PC-9 (cell line): ENCODE measurements at regions not wholly inside any gene's neighbourhood (a gene's known extent, or its start where the extent isn't known, plus 50 kb on each side); places are given as distances from the start of the nearest gene placed in this dataset.

Experiments
- BruUV-seq: library from RNA; stranded (reverse); fragments of 400-500 nt; replicated peaks from 2 replicates; lab custom pipeline; 2021; lab: Mats Ljungman, UMichigan
- CTCF ChIA-PET: fragments of 300-600 bp; sonication (Branson Sonifier 250); formaldehyde crosslinking; loops from one replicate; lab custom pipeline; 2022; ENCODE audit warnings: antibody characterized with exemption; lab: Charles Lee
- POLR2A ChIA-PET: fragments of 300-600 bp; sonication (Branson Sonifier 250); formaldehyde crosslinking; loops from one replicate; lab custom pipeline; 2022; ENCODE audit warnings: antibody characterized with exemption; ENCODE audit not compliant: unreplicated experiment; lab: Charles Lee
- DNase-seq, 2 experiments: peaks; one replicate each; pipeline versions ENCODE4 v3.0.0 to v3.0.0-alpha.2; 2015 to 2022; ENCODE audit warnings: mixed read lengths in 1 of 2
- H2AFZ ChIP-seq: fragments of 200-600 bp; sonication (generic); 2 replicates; pipeline ENCODE4 v1.8.1; 2017; ENCODE audit warnings: antibody characterized with exemption
- H3F3A ChIP-seq: fragments of 200-600 bp; sonication (generic); 2 replicates; pipeline ENCODE4 v1.8.1; 2017; ENCODE audit warnings: antibody characterized with exemption, mild to moderate bottlenecking, low read depth; ENCODE audit not compliant: insufficient read depth
- H3K27ac ChIP-seq: fragments of 200-600 bp; sonication (generic); 2 replicates; pipeline ENCODE4 v1.6.1; 2016; ENCODE audit warnings: mixed run types
- H3K27me3 ChIP-seq: fragments of 200-600 bp; sonication (generic); 2 replicates; pipeline ENCODE4 v1.6.1; 2016; ENCODE audit warnings: low read depth, mixed run types; ENCODE audit not compliant: insufficient read depth
- H3K36me3 ChIP-seq: fragments of 200-600 bp; sonication (generic); 2 replicates; pipeline ENCODE4 v1.6.1; 2016; ENCODE audit warnings: low read depth, mixed run types
- H3K4me1 ChIP-seq: fragments of 200-600 bp; sonication (generic); replicated peaks from 2 replicates; pipeline ENCODE4 v1.6.1; 2016; ENCODE audit warnings: mixed run types; ENCODE audit not compliant: insufficient read depth
- H3K4me2 ChIP-seq: fragments of 200-600 bp; sonication (generic); 2 replicates; pipeline ENCODE4 v1.6.1; 2017; ENCODE audit warnings: mixed run types
- H3K4me3 ChIP-seq: fragments of 200-600 bp; sonication (generic); 2 replicates; pipeline ENCODE4 v1.6.1; 2016; ENCODE audit warnings: mixed run types
- H3K79me2 ChIP-seq: fragments of 200-600 bp; sonication (generic); 2 replicates; pipeline ENCODE4 v1.6.1; 2017; ENCODE audit warnings: low read depth, mixed run types
- H3K9me2 ChIP-seq: fragments of 200-600 bp; sonication (generic); 2 replicates; pipeline ENCODE4 v1.8.1; 2017; ENCODE audit warnings: mild to moderate bottlenecking; ENCODE audit not compliant: insufficient read depth
- H3K9me3 ChIP-seq: fragments of 200-600 bp; sonication (generic); 2 replicates; pipeline ENCODE4 v1.8.1; 2016; ENCODE audit warnings: low read depth; ENCODE audit not compliant: insufficient read depth
- H4K20me1 ChIP-seq: fragments of 200-600 bp; sonication (generic); 2 replicates; pipeline ENCODE4 v1.8.1; 2017; ENCODE audit not compliant: insufficient read depth
- CTCF ChIP-seq: fragments of 200-600 bp; sonication (generic); conservative IDR thresholded peaks from 2 replicates; pipeline ENCODE4 v1.6.1; 2017; ENCODE audit warnings: mixed run types, antibody characterized with exemption, mild to moderate bottlenecking, moderate library complexity
- EZH2 ChIP-seq: fragments of 200-600 bp; sonication (generic); IDR thresholded peaks from 2 replicates; pipeline ENCODE4 v1.8.0; 2017; ENCODE audit warnings: antibody characterized with exemption, low read depth
- intact Hi-C: fragments of 100-400 bp; cut with micrococcal nuclease; formaldehyde crosslinking; loops from one replicate; pipeline ENCODE4 v1.10.0; 2022; ENCODE audit not compliant: unreplicated experiment

GRCh38 chr20:60510356-60510755 lies 552.1 kb downstream of the CDH26 start:
- no peaks in the 10 kb centered on the region for H3K9me2 ChIP-seq
- no peak overlapping the region for H3K27ac ChIP-seq
- no peaks in the 10 kb centered on the region for H3K36me3 ChIP-seq
- H3K9me3 ChIP-seq: no peaks in the 10 kb centered on the region
- H3K4me2 ChIP-seq: no peak overlapping the region
- no peaks in the 10 kb centered on the region for H4K20me1 ChIP-seq
- H3F3A ChIP-seq: no peaks in the 10 kb centered on the region
- TF ChIP-seq CTCF (no peak), EZH2 (no peak)
- H3K27me3 ChIP-seq: peaks cover 48% of the 10 kb centered on the region
- ChIA-PET POLR2A (no interaction called here), CTCF (no interaction called here)
- H3K79me2 ChIP-seq: no peaks in the 10 kb centered on the region
- BruUV-seq: no TSS peak
- intact Hi-C loops: no loop called here
- H3K4me3 ChIP-seq: no peak overlapping the region
- no peak overlapping the region for H2AFZ ChIP-seq
- no peaks in the 10 kb centered on the region for H3K4me1 ChIP-seq
- no peak for DNase-seq

- CTCF ChIA-PET: no interaction called here
- no TSS peak for BruUV-seq
- Histone ChIP-seq H3K9me3 (no peaks in the 10 kb centered on the region), H3K4me2 (no peak overlapping the region), H3K4me3 (no peak overlapping the region), H3K27ac (no peak overlapping the region), H3K9me2 (no peaks in the 10 kb centered on the region), H2AFZ (no peak overlapping the region), H4K20me1 (no peaks in the 10 kb centered on the region), H3F3A (no peaks in the 10 kb centered on the region; the same call in 1 of the 2 replicates), H3K4me1 (no peaks in the 10 kb centered on the region), H3K36me3 (no peaks in the 10 kb centered on the region), H3K27me3 (peaks cover 32% of the 10 kb centered on the region), H3K79me2 (no peaks in the 10 kb centered on the region)
- DNase-seq: no peak
- TF ChIP-seq CTCF: no peak
- TF ChIP-seq EZH2: no peak
- POLR2A ChIA-PET: no interaction called here
- intact Hi-C loops: no loop called here
Measured at GRCh38 chr20:60512443-60512842, 554.2 kb downstream of the CDH26 start.

DNA sequence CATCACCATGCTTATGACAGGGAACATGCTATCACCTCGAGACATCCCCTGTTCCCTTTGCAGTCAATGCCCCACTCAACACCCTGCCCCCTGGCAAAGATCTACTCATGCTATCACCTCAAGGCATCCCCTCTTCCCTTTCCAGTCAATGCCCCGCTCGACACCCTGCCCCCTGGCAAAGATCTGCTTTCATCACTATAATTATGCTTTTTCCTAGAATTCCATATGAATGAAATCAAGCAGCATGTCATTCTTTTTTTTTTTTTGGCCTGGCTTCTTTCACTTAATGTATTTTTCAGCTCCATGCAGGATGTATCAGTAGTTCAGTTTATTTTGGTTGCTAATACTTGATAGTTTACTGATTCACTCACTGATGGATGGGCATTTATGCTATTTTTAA lies 554.9 kb downstream of the CDH26 start:
- ChIA-PET POLR2A (no interaction called here), CTCF (no interaction called here)
- BruUV-seq: no TSS peak
- H3K79me2 ChIP-seq: no peaks in the 10 kb centered on the region
- H3K27me3 ChIP-seq: peaks cover 25% of the 10 kb centered on the region; the same call in 1 of the 2 replicates
- intact Hi-C loops: no loop called here
- H3K4me1 ChIP-seq: no peaks in the 10 kb centered on the region
- no peaks in the 10 kb centered on the region for H3K9me3 ChIP-seq
- no peak overlapping the region for H3K27ac ChIP-seq
- H3F3A ChIP-seq: no peaks in the 10 kb centered on the region; the same call in 1 of the 2 replicates
- H3K9me2 ChIP-seq: no peaks in the 10 kb centered on the region
- no peak overlapping the region for H3K4me3 ChIP-seq
- H3K4me2 ChIP-seq: no peak overlapping the region
- H3K36me3 ChIP-seq: no peaks in the 10 kb centered on the region
- H4K20me1 ChIP-seq: no peaks in the 10 kb centered on the region
- DNase-seq: no peak
- H2AFZ ChIP-seq: no peak overlapping the region
- TF ChIP-seq EZH2: no peak
- TF ChIP-seq CTCF: no peak
